Caco-2 (cell line): ENCODE measurements at regions not wholly inside any gene's neighbourhood (a gene's known extent, or its start where the extent isn't known, plus 50 kb on each side); places are given as distances from the start of the nearest gene placed in this dataset.

Source experiments
- BruUV-seq: library from RNA; stranded (reverse); fragments of 400-500 nt; replicated peaks from 2 replicates; lab custom pipeline; 2021; lab: Mats Ljungman, UMichigan
- CTCF ChIA-PET: fragments of 300-600 bp; sonication (Branson Sonifier 250); formaldehyde crosslinking; loops from one replicate; lab custom pipeline; 2022; ENCODE audit warnings: antibody characterized with exemption; lab: Charles Lee
- POLR2A ChIA-PET: fragments of 300-600 bp; sonication (Branson Sonifier 250); formaldehyde crosslinking; loops from one replicate; lab custom pipeline; 2022; ENCODE audit warnings: antibody characterized with exemption; lab: Charles Lee
- DNase-seq, 2 experiments: peaks; one replicate each; pipeline versions ENCODE4 v3.0.0 to v3.0.0-alpha.2; 2020 to 2022
- H3K27me3 ChIP-seq: replicated peaks from 2 replicates; pipeline ENCODE4 v1.6.0; 2011; ENCODE audit warnings: low read length; ENCODE audit not compliant: control insufficient read depth, insufficient read depth
- H3K36me3 ChIP-seq: 2 replicates; pipeline ENCODE4 v1.5.1; 2011; ENCODE audit warnings: low read length; ENCODE audit not compliant: control insufficient read depth, insufficient read depth
- H3K4me1 ChIP-seq: fragments of 250-450 bp; sonication (Bioruptor Pico); 2 replicates; pipeline ENCODE4 v1.5.1; 2020; ENCODE audit warnings: mild to moderate bottlenecking
- H3K4me3 ChIP-seq: 2 replicates; pipeline ENCODE4 v1.5.1; 2011; ENCODE audit warnings: low read depth, mild to moderate bottlenecking, control low read depth, low read length
- H3K9me3 ChIP-seq: fragments of 250-450 bp; sonication (Bioruptor Pico); 2 replicates; pipeline ENCODE4 v1.5.1; 2020; ENCODE audit warnings: mild to moderate bottlenecking, moderate library complexity
- H3K27ac Mint-ChIP-seq: one replicate; pipeline ENCODE4 v1.8.0; 2022; ENCODE audit warnings: mixed read lengths; ENCODE audit not compliant: unreplicated experiment
- H3K27me3 Mint-ChIP-seq: one replicate; pipeline ENCODE4 v1.8.0; 2022; ENCODE audit warnings: mixed read lengths; ENCODE audit not compliant: insufficient read depth, unreplicated experiment
- H3K36me3 Mint-ChIP-seq: one replicate; pipeline ENCODE4 v1.8.0; 2022; ENCODE audit warnings: mild to moderate bottlenecking, mixed read lengths; ENCODE audit not compliant: insufficient read depth, unreplicated experiment
- H3K4me1 Mint-ChIP-seq: one replicate; pipeline ENCODE4 v1.8.0; 2022; ENCODE audit warnings: low read depth, mixed read lengths; ENCODE audit not compliant: unreplicated experiment
- H3K4me3 Mint-ChIP-seq: one replicate; pipeline ENCODE4 v1.8.0; 2022; ENCODE audit warnings: mild to moderate bottlenecking, moderate library complexity, mixed read lengths; ENCODE audit not compliant: unreplicated experiment
- H3K9me3 Mint-ChIP-seq: one replicate; pipeline ENCODE4 v1.8.0; 2022; ENCODE audit warnings: mixed read lengths; ENCODE audit not compliant: unreplicated experiment
- intact Hi-C: fragments of 100-400 bp; cut with micrococcal nuclease; formaldehyde crosslinking; loops from one replicate; pipeline ENCODE4 v1.10.0; 2022; ENCODE audit not compliant: unreplicated experiment
- TF ChIP-seq, protein P1 (sequence below), 2 experiments: fragments of 200-600 bp in 1 of 2; IDR thresholded peaks; 1 replicate in 1 of 2; 2 replicates in 1 of 2; pipeline versions ENCODE4 v1.5.1 to v1.8.0; 2011 to 2022; ENCODE audit warnings: antibody characterized with exemption in 1 of 2, control low read depth in 1 of 2, inconsistent platforms in 1 of 2, low read depth in 1 of 2, low read length in 1 of 2, mild to moderate bottlenecking in 1 of 2, moderate library complexity in 1 of 2; ENCODE audit not compliant: insufficient read depth in 1 of 2, severe bottlenecking in 1 of 2, unreplicated experiment in 1 of 2

DNA sequence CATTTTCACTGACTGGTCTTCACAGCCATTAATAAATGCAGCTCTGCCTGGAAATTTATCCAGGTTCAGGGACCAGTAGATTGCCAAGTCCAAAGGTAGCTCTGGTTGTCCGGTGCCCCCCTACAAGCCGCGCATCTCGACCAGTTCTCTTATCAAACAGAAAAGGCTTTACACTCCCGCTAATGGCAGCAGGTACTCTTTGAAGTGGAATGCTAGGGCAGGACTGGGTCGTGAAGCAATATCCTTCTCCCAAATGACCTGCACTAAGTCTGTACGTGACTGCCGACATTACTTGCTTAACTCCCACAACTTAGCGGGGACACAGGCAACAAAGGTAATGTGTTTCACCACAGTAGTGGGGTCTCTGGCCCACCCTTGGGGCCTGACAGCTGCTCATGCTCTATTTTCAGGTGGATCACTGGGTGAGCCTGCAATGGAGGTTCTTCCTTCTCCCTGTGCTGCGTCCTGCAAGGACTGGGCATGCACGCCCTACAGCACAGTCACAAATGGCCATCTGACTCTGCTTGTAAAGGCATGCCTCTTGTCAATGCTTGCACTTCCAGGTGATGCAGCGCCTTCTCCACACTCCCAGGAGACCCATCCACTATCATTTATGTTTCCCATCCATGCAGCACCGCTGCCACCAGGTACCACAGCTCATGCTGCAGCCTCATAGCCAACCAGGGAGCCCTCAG lies 96.1 kb upstream of the CTSC start:
- intact Hi-C loops, result no loop called here
- Histone ChIP-seq H3K36me3 (no peaks in the 10 kb centered on the region), H3K27me3 (no peaks in the 10 kb centered on the region), H3K9me3 (no peaks in the 10 kb centered on the region; the same call in 1 of the 2 replicates), H3K4me3 (no peak overlapping the region), H3K4me1 (no peaks in the 10 kb centered on the region)
- Mint-ChIP-seq H3K4me1 (no peaks in the 10 kb centered on the region), H3K4me3 (no peak overlapping the region), H3K27me3 (no peaks in the 10 kb centered on the region), H3K9me3 (peaks cover 35% of the 10 kb centered on the region), H3K27ac (no peak overlapping the region), H3K36me3 (no peaks in the 10 kb centered on the region)
- POLR2A ChIA-PET, result no interaction called here
- CTCF ChIA-PET, result no interaction called here
- TF ChIP-seq, protein P1, sequence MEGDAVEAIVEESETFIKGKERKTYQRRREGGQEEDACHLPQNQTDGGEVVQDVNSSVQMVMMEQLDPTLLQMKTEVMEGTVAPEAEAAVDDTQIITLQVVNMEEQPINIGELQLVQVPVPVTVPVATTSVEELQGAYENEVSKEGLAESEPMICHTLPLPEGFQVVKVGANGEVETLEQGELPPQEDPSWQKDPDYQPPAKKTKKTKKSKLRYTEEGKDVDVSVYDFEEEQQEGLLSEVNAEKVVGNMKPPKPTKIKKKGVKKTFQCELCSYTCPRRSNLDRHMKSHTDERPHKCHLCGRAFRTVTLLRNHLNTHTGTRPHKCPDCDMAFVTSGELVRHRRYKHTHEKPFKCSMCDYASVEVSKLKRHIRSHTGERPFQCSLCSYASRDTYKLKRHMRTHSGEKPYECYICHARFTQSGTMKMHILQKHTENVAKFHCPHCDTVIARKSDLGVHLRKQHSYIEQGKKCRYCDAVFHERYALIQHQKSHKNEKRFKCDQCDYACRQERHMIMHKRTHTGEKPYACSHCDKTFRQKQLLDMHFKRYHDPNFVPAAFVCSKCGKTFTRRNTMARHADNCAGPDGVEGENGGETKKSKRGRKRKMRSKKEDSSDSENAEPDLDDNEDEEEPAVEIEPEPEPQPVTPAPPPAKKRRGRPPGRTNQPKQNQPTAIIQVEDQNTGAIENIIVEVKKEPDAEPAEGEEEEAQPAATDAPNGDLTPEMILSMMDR (IDR thresholded peaks at IDR 0.05; ENCODE audit: insufficient read depth in 1 of 2, low read depth in 1 of 2, low read length in 1 of 2, severe bottlenecking in 1 of 2, unreplicated experiment in 1 of 2), result no peak
- no TSS peak for BruUV-seq
- DNase-seq, result no peak

DNA sequence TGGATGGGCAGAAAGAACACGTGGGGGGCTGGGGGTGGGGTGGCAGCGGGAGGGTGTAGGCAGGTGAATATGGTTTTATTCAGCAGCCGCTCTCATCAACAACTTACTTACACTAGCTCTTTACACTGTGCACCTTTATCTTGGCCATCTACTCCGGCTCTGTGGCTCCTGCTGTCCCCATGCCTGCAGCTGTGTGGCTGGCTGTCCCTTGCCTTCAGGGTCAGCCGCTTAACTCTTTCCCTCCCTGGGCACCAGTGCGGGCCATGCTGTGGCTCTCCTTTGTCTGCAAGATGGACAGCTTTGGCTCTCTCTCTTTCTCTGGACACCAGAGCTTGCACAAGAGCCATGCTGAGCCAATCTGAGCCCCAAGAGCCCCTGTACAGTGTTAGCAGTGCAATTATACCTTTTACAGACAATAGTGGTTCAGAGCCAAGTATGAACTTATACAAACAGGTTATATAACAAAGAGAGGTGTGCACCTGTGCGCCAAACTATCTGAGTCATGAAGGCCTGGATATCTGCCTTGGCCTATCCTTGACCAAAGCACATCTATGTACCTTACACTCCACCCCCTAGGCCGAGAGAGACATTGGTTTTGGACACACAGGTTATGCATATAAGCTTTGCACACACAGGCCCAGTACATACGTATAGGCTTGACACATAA lies 94.3 kb upstream of the CTSC start:
- Mint-ChIP-seq H3K4me3 (no peak overlapping the region), H3K36me3 (no peaks in the 10 kb centered on the region), H3K9me3 (peaks cover 23% of the 10 kb centered on the region), H3K27ac (no peak overlapping the region), H3K27me3 (no peaks in the 10 kb centered on the region), H3K4me1 (no peaks in the 10 kb centered on the region)
- no peak for DNase-seq
- Histone ChIP-seq H3K9me3 (no peaks in the 10 kb centered on the region; the same call in 1 of the 2 replicates), H3K4me3 (no peak overlapping the region), H3K4me1 (no peaks in the 10 kb centered on the region), H3K36me3 (no peaks in the 10 kb centered on the region), H3K27me3 (no peaks in the 10 kb centered on the region)
- POLR2A ChIA-PET, result no interaction called here
- TF ChIP-seq, protein P1 (IDR thresholded peaks at IDR 0.05; ENCODE audit: insufficient read depth in 1 of 2, low read depth in 1 of 2, low read length in 1 of 2, severe bottlenecking in 1 of 2, unreplicated experiment in 1 of 2), result no peak
- CTCF ChIA-PET, result no interaction called here
- intact Hi-C loops, result no loop called here
- BruUV-seq, result no TSS peak

DNA sequence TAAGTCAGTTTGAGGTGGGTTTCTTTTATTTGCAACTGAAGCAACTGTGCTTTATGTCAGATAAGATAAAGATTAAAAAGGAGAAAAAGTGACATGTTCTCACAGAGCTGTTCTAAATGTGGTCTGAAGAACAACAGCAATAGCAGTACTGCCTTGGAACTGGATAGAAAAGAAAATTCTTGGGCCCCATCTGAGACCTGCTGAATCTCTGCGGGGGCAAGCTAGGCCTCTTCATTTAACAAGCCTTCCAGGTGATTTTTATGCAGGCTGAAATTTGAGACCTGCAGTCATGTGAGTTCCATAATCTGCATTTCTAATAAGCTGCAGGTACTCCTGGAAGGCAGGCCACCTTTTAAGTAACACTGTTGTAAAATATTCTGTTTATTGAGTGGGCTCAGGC lies 91.4 kb upstream of the CTSC start:
- H3K4me3 Mint-ChIP-seq, result no peak overlapping the region
- no peaks in the 10 kb centered on the region for H3K27me3 Mint-ChIP-seq
- H3K4me1 Mint-ChIP-seq, result no peaks in the 10 kb centered on the region
- DNase-seq, result no peak
- no TSS peak for BruUV-seq
- intact Hi-C loops, result no loop called here
- no peaks in the 10 kb centered on the region for H3K36me3 Mint-ChIP-seq
- no peaks in the 10 kb centered on the region for H3K27me3 ChIP-seq
- H3K27ac Mint-ChIP-seq, result no peak overlapping the region
- TF ChIP-seq, protein P1 (IDR thresholded peaks at IDR 0.05; ENCODE audit: insufficient read depth in 1 of 2, low read depth in 1 of 2, low read length in 1 of 2, severe bottlenecking in 1 of 2, unreplicated experiment in 1 of 2), result no peak
- no peaks in the 10 kb centered on the region for H3K9me3 ChIP-seq
- no peaks in the 10 kb centered on the region for H3K4me1 ChIP-seq
- H3K36me3 ChIP-seq, result no peaks in the 10 kb centered on the region
- H3K9me3 Mint-ChIP-seq, result no peaks in the 10 kb centered on the region
- ChIA-PET POLR2A (interaction anchor here (0.6 kb wide), 1 partner anchor 532 kb away, joined by 9 read pairs; no protein-coding TSS in a partner anchor), CTCF (no interaction called here)
- H3K4me3 ChIP-seq, result no peak overlapping the region
